Karpas-422 (cell line): ENCODE measurements at regions not wholly inside any gene's neighbourhood (a gene's known extent, or its start where the extent isn't known, plus 50 kb on each side); places are given as distances from the start of the nearest gene placed in this dataset.

ENCODE experiments used
- DNase-seq: peaks from one replicate; pipeline ENCODE4 v3.0.0-alpha.2; 2015
- H2AFZ ChIP-seq: fragments of 200-600 bp; sonication (generic); 2 replicates; pipeline ENCODE4 v1.6.1; 2014; ENCODE audit warnings: antibody characterized with exemption, low read length, mixed read lengths
- H3K27ac ChIP-seq: fragments of 200-600 bp; sonication (generic); 2 replicates; pipeline ENCODE4 v1.5.1; 2014; ENCODE audit warnings: mild to moderate bottlenecking, low read length, moderate library complexity
- H3K27me3 ChIP-seq: fragments of 200-600 bp; sonication (generic); 2 replicates; pipeline ENCODE4 v1.6.1; 2014; ENCODE audit warnings: low read length, mixed read lengths
- H3K36me3 ChIP-seq: fragments of 200-600 bp; sonication (generic); 2 replicates; pipeline ENCODE4 v1.6.1; 2014; ENCODE audit warnings: low read length, mixed read lengths; ENCODE audit not compliant: insufficient read depth
- H3K4me1 ChIP-seq: fragments of 200-600 bp; sonication (generic); 2 replicates; pipeline ENCODE4 v1.6.1; 2014; ENCODE audit warnings: mild to moderate bottlenecking, low read length, mixed read lengths
- H3K4me2 ChIP-seq: fragments of 200-600 bp; sonication (generic); 2 replicates; pipeline ENCODE4 v1.6.1; 2014; ENCODE audit warnings: low read length, low read depth, mild to moderate bottlenecking; ENCODE audit not compliant: poor library complexity, severe bottlenecking
- H3K4me3 ChIP-seq: fragments of 200-600 bp; sonication (generic); 2 replicates; pipeline ENCODE4 v1.5.1; 2014; ENCODE audit warnings: mild to moderate bottlenecking, antibody characterized with exemption, low read length, mixed read lengths
- H3K79me2 ChIP-seq: fragments of 200-600 bp; sonication (generic); 2 replicates; pipeline ENCODE4 v1.6.1; 2014; ENCODE audit warnings: mild to moderate bottlenecking, low read length, mixed read lengths
- H3K9ac ChIP-seq: fragments of 200-600 bp; sonication (generic); 2 replicates; pipeline ENCODE4 v1.6.0; 2014; ENCODE audit warnings: low read length
- H3K9me2 ChIP-seq: fragments of 200-600 bp; sonication (generic), shearing (Covaris generic); replicated peaks from 2 replicates; pipeline ENCODE4 v1.6.0; 2014; ENCODE audit warnings: mild to moderate bottlenecking, low read length, moderate library complexity; ENCODE audit not compliant: insufficient read depth
- H3K9me3 ChIP-seq: fragments of 300-700, 200-600 bp; sonication (generic); 2 replicates; pipeline ENCODE4 v1.6.1; 2014; ENCODE audit warnings: low read length, mixed read lengths
- H4K20me1 ChIP-seq: fragments of 200-600 bp; sonication (generic); 2 replicates; pipeline ENCODE4 v1.6.1; 2014; ENCODE audit warnings: mild to moderate bottlenecking, antibody characterized with exemption, low read length, low read depth; ENCODE audit not compliant: insufficient read depth

GRCh38 chrX:110462957-110463356 lies 104.3 kb downstream of the RTL9 start:
- H3K9me3 ChIP-seq: no peaks in the 10 kb centered on the region
- H2AFZ ChIP-seq: no peak overlapping the region
- H3K79me2 ChIP-seq: no peaks in the 10 kb centered on the region
- no peaks in the 10 kb centered on the region for H4K20me1 ChIP-seq
- H3K4me3 ChIP-seq: no peak overlapping the region
- no peak overlapping the region for H3K4me2 ChIP-seq
- peak; percentile 48 for DNase-seq
- H3K4me1 ChIP-seq: no peaks in the 10 kb centered on the region
- H3K27ac ChIP-seq: no peak overlapping the region
- H3K9ac ChIP-seq: no peak overlapping the region
- no peaks in the 10 kb centered on the region for H3K9me2 ChIP-seq
- H3K36me3 ChIP-seq: no peaks in the 10 kb centered on the region
- H3K27me3 ChIP-seq: no peaks in the 10 kb centered on the region

- Histone ChIP-seq H3K4me3 (no peak overlapping the region), H3K79me2 (no peaks in the 10 kb centered on the region), H3K4me1 (no peaks in the 10 kb centered on the region), H2AFZ (no peak overlapping the region), H3K27ac (no peak overlapping the region), H3K9me2 (0 out of 2 replicates have a peak, but pooled peaks cover 3% of the 10 kb centered on the region), H3K36me3 (no peaks in the 10 kb centered on the region), H3K9me3 (no peaks in the 10 kb centered on the region), H3K4me2 (no peak overlapping the region), H3K9ac (no peak overlapping the region), H3K27me3 (no peaks in the 10 kb centered on the region), H4K20me1 (no peaks in the 10 kb centered on the region)
- no peak for DNase-seq
These were observed 108.1 kb downstream of the RTL9 start for GRCh38 chrX:110466790-110467189.

DNA sequence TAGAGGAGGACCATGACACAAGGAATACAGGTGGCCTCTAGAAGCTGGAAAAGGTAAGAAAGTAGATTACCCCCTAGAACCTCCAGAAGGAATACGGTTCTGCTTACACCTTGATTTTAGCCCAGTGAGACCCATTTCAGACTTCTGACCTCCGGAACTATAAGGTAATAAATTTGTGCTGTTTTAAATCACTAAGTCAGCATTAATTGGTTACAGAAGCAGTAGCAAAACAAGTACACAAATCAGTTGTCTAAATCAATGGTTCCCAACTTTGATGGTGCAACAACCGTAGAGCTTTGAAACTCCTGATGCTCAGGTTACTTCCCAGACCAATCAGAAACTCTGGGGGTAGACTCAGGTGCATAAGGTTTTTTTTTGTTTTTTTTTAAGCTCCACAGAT lies 113.6 kb downstream of the RTL9 start:
- Histone ChIP-seq H3K9me3 (no peaks in the 10 kb centered on the region), H2AFZ (no peak overlapping the region), H3K27me3 (no peaks in the 10 kb centered on the region), H3K27ac (no peak overlapping the region), H3K36me3 (no peaks in the 10 kb centered on the region), H3K4me1 (no peaks in the 10 kb centered on the region), H3K4me3 (no peak overlapping the region), H3K9ac (no peak overlapping the region), H3K9me2 (0 out of 2 replicates have a peak, but pooled peaks cover 3% of the 10 kb centered on the region), H3K4me2 (no peak overlapping the region), H4K20me1 (no peaks in the 10 kb centered on the region), H3K79me2 (no peaks in the 10 kb centered on the region)
- DNase-seq: no peak

GRCh38 chrX:110477593-110478228 lies 119.1 kb downstream of the RTL9 start:
- H3K36me3 ChIP-seq: no peaks in the 10 kb centered on the region
- no peaks in the 10 kb centered on the region for H4K20me1 ChIP-seq
- DNase-seq: no peak
- H3K4me1 ChIP-seq: no peaks in the 10 kb centered on the region
- H3K9me2 ChIP-seq: no peaks in the 10 kb centered on the region
- H3K27ac ChIP-seq: no peak overlapping the region
- H3K79me2 ChIP-seq: no peaks in the 10 kb centered on the region
- H2AFZ ChIP-seq: no peak overlapping the region
- no peaks in the 10 kb centered on the region for H3K27me3 ChIP-seq
- no peaks in the 10 kb centered on the region for H3K9me3 ChIP-seq
- no peak overlapping the region for H3K4me3 ChIP-seq
- no peak overlapping the region for H3K4me2 ChIP-seq
- H3K9ac ChIP-seq: no peak overlapping the region

DNA sequence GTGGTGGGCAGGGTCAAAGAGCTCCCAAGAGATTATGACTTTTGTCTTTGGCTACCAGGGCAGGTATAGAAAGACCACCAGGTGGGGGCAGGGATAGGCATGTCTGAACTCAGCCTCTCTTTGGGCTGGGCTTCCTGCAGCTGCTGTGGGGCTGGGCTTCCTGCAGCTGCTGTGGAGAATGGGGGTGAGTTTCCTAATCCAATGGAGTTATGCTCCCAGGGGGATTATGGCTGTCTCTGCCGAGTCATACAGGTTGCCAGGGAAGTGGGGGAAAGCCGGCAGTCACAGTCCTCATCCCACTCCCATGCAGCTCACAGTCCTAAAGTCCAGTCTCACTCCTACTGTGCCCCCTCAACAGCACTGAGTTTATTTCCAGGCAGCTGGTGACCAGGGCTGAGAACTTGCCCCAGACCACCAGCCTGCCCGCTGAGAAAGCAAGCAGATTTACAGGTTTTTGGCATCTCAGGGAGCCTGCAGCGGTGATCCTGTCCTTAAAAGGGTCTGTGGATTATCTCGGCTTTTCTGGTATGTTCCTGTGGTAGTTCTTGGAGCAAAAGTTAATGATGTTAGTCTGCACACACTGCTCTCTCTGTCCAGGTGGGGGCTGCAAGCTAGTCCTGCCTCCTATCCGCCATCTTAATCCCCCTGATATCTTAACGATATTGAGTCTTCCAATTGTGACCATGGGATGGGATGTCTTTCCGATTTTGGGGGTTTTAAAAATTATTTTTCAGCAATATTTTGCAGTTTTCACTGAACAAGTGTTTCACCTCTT lies 133.4 kb downstream of the RTL9 start:
- no peaks in the 10 kb centered on the region for H3K27me3 ChIP-seq
- no peaks in the 10 kb centered on the region for H4K20me1 ChIP-seq
- H3K4me3 ChIP-seq: no peak overlapping the region
- no peaks in the 10 kb centered on the region for H3K4me1 ChIP-seq
- H3K4me2 ChIP-seq: no peak overlapping the region
- H3K27ac ChIP-seq: no peak overlapping the region
- no peak overlapping the region for H2AFZ ChIP-seq
- no peak for DNase-seq
- no peaks in the 10 kb centered on the region for H3K9me3 ChIP-seq
- no peaks in the 10 kb centered on the region for H3K79me2 ChIP-seq
- no peaks in the 10 kb centered on the region for H3K36me3 ChIP-seq
- H3K9ac ChIP-seq: no peak overlapping the region
- H3K9me2 ChIP-seq: no peaks in the 10 kb centered on the region

GRCh38 chrX:110504947-110505346 lies 146.3 kb downstream of the RTL9 start:
- H3K9me2 ChIP-seq: no peaks in the 10 kb centered on the region
- no peak for DNase-seq
- no peaks in the 10 kb centered on the region for H3K79me2 ChIP-seq
- H3K9me3 ChIP-seq: no peaks in the 10 kb centered on the region
- H3K4me3 ChIP-seq: no peak overlapping the region
- H3K27ac ChIP-seq: no peak overlapping the region
- no peak overlapping the region for H3K9ac ChIP-seq
- H3K4me1 ChIP-seq: no peaks in the 10 kb centered on the region
- H3K4me2 ChIP-seq: no peak overlapping the region
- H2AFZ ChIP-seq: no peak overlapping the region
- no peaks in the 10 kb centered on the region for H4K20me1 ChIP-seq
- H3K36me3 ChIP-seq: no peaks in the 10 kb centered on the region
- H3K27me3 ChIP-seq: no peaks in the 10 kb centered on the region

GRCh38 chrX:110509755-110510532 lies 151.3 kb downstream of the RTL9 start:
- H3K79me2 ChIP-seq: no peaks in the 10 kb centered on the region
- H3K9me2 ChIP-seq: no peaks in the 10 kb centered on the region
- no peak for DNase-seq
- no peak overlapping the region for H3K4me2 ChIP-seq
- no peak overlapping the region for H3K27ac ChIP-seq
- H3K9ac ChIP-seq: no peak overlapping the region
- 0 out of 2 replicates have a peak, but pooled peaks cover 4% of the 10 kb centered on the region for H3K27me3 ChIP-seq
- H4K20me1 ChIP-seq: no peaks in the 10 kb centered on the region
- H3K9me3 ChIP-seq: no peaks in the 10 kb centered on the region
- H3K36me3 ChIP-seq: no peaks in the 10 kb centered on the region
- no peak overlapping the region for H3K4me3 ChIP-seq
- H2AFZ ChIP-seq: no peak overlapping the region
- no peaks in the 10 kb centered on the region for H3K4me1 ChIP-seq

DNA sequence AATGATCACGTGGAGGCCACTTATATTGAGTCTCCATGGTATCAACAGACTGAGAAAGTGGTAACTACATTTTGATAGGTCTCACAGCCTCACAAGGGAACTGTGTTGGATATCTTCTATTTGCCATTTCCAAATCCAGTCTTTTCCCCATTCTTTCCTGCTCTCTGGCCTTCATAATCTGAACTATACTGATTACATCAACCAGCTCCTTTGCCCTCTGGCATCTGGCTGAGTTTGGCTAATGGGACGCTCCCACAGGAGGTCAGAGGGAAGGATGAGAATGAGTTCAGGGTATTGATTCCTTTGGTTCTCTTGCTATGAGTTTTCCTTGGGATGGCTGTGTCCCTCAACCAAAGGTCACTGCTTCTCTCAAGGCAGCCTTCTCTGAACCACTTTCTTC lies 152.6 kb downstream of the RTL9 start:
- DNase-seq: no peak

More for the DNA sequence above, 152.6 kb downstream of the RTL9 start:
- H2AFZ ChIP-seq: no peak overlapping the region
- no peaks in the 10 kb centered on the region for H3K36me3 ChIP-seq
- no peaks in the 10 kb centered on the region for H3K9me3 ChIP-seq
- 0 out of 2 replicates have a peak, but pooled peaks cover 4% of the 10 kb centered on the region for H3K27me3 ChIP-seq
- H3K9me2 ChIP-seq: no peaks in the 10 kb centered on the region
- H3K79me2 ChIP-seq: no peaks in the 10 kb centered on the region
- H3K4me1 ChIP-seq: no peaks in the 10 kb centered on the region
- H4K20me1 ChIP-seq: no peaks in the 10 kb centered on the region
- H3K9ac ChIP-seq: no peak overlapping the region
- no peak overlapping the region for H3K27ac ChIP-seq
- no peak overlapping the region for H3K4me3 ChIP-seq
- H3K4me2 ChIP-seq: no peak overlapping the region
